Ovary (tissue), 7 donors: ENCODE measurements at regions not wholly inside any gene's neighbourhood (a gene's known extent, or its start where the extent isn't known, plus 50 kb on each side); places are given as distances from the start of the nearest gene placed in this dataset.

Experiments
- DNase-seq, 5 donors: peaks; one replicate each; pipeline ENCODE4 v3.0.0-alpha.2; 2019 to 2020
- H3K27ac ChIP-seq, 2 donors: fragments of 200-600 bp; one replicate each; pipeline versions ENCODE4 v1.5.1 to v1.8.0; 2019 to 2022
- H3K27me3 ChIP-seq: fragments of 200-600 bp; one replicate; pipeline ENCODE4 v1.8.0; 2022
- H3K36me3 ChIP-seq: fragments of 200-600 bp; sonication (generic); one replicate; pipeline ENCODE4 v1.5.1; 2019
- H3K4me1 ChIP-seq: one replicate; pipeline ENCODE4 v1.8.1; 2013; ENCODE audit warnings: mild to moderate bottlenecking, moderate library complexity; ENCODE audit not compliant: insufficient read depth
- H3K4me3 ChIP-seq: fragments of 200-600 bp; sonication (generic); one replicate; pipeline ENCODE4 v1.5.1; 2017
- H3K9me3 ChIP-seq, 2 donors: fragments of 200-600 bp in 1 of 2; sonication (generic) in 1 of 2; one replicate each; pipeline versions ENCODE4 v1.5.1 to v1.8.1; 2013 to 2019; ENCODE audit warnings: mild to moderate bottlenecking in 1 of 2, moderate library complexity in 1 of 2
- EP300 ChIP-seq: sonication (generic); formaldehyde crosslinking; IDR thresholded peaks from one replicate; pipeline ENCODE4 v1.6.1; 2017; ENCODE audit warnings: antibody characterized with exemption
- POLR2A ChIP-seq: fragments of 450-650 bp; IDR thresholded peaks from one replicate; pipeline ENCODE4 v1.6.1; 2017; ENCODE audit warnings: antibody characterized with exemption, mild to moderate bottlenecking, moderate library complexity
- WGBS, 3 donors: extraction: QIAGEN DNeasy Blood & Tissue Kit in 1 of 3; methylation state at CpG; one replicate each; pipeline versions ENCODE4 v1.1.5 to v1.1.7; 2013 to 2017; 5-methylcytosine and 5-hydroxymethylcytosine counted together
- intact Hi-C, 4 donors: fragments of 100-400 bp; cut with DNase I; formaldehyde crosslinking; loops; one replicate each; pipeline versions ENCODE4 v1.11.0 to v1.15.1; 2022 to 2023
- TF ChIP-seq, protein P1 (sequence below), 3 donors: fragments of 450-650 bp in 2 of 3; fragments of 200-600 bp in 1 of 3; IDR thresholded peaks; one replicate each; pipeline versions ENCODE4 v1.5.1 to v1.8.0; 2016 to 2022; ENCODE audit warnings: antibody characterized with exemption in 3 of 3, mild to moderate bottlenecking in 1 of 3
- donor health status: DM: no; HTN: no; CAD: no; lungs with moderate emphysema.
- donor health status: DM: no; HTN: no; CAD: no.
- donor health status: Bipolar disorder and iron deficiency.
- donor health status: DM: no; HTN: no; CAD: no.
- donor health status: DM: yes; HTN: yes; CAD: no.

DNA sequence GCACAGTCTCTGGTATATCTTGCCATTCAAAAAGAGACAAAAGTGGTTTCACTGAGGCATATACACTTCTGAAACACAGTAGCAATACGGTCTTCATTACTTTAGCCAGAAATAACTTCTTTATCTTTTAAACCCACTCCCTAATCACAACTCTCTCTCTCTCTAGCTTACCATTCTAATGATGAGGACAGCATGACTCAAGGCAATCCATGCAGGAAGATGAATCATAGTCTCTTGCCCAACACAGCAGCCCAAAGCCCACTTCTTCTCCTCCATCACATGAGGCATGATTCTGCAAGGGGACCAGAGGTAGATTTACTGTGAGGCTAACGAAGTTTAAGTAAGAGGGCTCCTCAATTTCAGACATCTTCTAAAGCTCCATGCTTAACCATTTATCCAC, 285.0 kb upstream of the NR5A2 start:
- DNase-seq, result no peak
- no peaks in the 10 kb centered on the region for H3K27me3 ChIP-seq

DNA sequence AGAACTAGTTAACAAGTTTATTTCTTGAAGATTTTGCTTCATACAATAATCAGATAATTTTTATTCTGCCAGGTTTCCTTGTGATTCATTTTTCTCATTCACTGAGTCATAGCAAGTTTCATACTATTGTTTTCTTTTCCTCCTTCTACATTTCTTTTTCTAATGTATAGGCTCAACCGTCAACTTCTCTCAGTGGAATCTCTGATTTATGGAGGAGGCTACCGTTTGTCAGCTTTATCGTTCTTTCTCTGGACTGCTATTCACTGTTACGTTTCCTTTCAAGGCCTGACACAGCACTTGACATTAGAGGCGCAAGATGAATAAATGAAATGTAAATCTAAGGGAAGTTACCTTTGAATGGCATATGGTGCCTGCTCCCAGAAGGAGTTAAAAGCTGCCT, 284.3 kb upstream of the NR5A2 start:
- Histone ChIP-seq H3K4me3 (no peak overlapping the region), H3K4me1 (no peaks in the 10 kb centered on the region), H3K27ac (no peak overlapping the region), H3K27me3 (no peaks in the 10 kb centered on the region), H3K9me3 (no peaks in the 10 kb centered on the region), H3K36me3 (no peaks in the 10 kb centered on the region)
- intact Hi-C loops, result no loop called here
- WGBS, 3 donors, result 30 to 38% (median 31%) methylated on average over 5 of the region's 5 CpGs
- no peak for DNase-seq
- TF ChIP-seq POLR2A (no peak), EP300 (no peak)
- TF ChIP-seq, protein P1, sequence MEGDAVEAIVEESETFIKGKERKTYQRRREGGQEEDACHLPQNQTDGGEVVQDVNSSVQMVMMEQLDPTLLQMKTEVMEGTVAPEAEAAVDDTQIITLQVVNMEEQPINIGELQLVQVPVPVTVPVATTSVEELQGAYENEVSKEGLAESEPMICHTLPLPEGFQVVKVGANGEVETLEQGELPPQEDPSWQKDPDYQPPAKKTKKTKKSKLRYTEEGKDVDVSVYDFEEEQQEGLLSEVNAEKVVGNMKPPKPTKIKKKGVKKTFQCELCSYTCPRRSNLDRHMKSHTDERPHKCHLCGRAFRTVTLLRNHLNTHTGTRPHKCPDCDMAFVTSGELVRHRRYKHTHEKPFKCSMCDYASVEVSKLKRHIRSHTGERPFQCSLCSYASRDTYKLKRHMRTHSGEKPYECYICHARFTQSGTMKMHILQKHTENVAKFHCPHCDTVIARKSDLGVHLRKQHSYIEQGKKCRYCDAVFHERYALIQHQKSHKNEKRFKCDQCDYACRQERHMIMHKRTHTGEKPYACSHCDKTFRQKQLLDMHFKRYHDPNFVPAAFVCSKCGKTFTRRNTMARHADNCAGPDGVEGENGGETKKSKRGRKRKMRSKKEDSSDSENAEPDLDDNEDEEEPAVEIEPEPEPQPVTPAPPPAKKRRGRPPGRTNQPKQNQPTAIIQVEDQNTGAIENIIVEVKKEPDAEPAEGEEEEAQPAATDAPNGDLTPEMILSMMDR (IDR thresholded peaks at IDR 0.05), result no peak

More for the DNA sequence above, 285.0 kb upstream of the NR5A2 start:
- no peak overlapping the region for H3K27ac ChIP-seq
- intact Hi-C loops, result no loop called here
- no peaks in the 10 kb centered on the region for H3K4me1 ChIP-seq
- H3K9me3 ChIP-seq, result no peaks in the 10 kb centered on the region
- TF ChIP-seq, protein P1 (IDR thresholded peaks at IDR 0.05), result no peak
- TF ChIP-seq EP300, result no peak
- TF ChIP-seq POLR2A, result no peak
- WGBS, 3 donors, result 43 to 49% (median 48%) methylated on average over 2 of the region's 2 CpGs
- H3K36me3 ChIP-seq, result no peaks in the 10 kb centered on the region
- no peak overlapping the region for H3K4me3 ChIP-seq

DNA sequence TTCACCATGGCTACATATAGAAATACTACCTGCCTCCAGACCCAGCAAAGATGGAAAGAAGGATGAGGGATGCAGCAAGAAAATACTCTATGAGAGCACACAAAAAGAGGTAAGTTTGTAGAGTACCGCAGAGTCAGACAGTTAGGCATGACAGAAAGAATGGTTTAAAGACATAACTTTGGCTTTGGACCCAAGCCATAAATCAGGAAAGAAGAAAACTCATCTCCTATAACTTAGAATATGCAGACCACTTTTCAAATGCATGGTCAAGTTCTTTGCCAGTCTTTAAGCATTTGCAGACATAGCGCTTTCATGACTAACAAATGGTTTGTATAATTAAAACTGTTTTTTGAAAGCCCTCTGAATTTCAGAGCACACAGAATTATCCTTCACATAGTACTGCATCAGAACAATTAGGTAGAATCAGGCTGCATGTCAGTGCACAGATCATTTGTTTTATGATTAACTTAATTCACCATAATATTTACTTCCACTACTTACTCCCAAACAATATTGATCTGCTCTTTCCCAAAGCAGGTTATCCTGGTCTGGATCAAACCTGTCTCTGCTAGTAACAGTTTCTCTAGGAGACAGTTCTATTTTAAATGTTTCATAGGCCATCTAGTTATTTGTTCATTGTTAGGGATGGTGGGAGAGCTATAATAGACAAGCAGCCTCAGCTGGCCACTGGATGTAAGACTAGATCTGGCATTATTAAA, 280.7 kb upstream of the NR5A2 start:
- Histone ChIP-seq H3K27ac (no peak overlapping the region), H3K36me3 (no peaks in the 10 kb centered on the region), H3K4me3 (no peak overlapping the region), H3K4me1 (no peaks in the 10 kb centered on the region), H3K27me3 (no peaks in the 10 kb centered on the region), H3K9me3 (no peaks in the 10 kb centered on the region)
- intact Hi-C loops, result no loop called here
- DNase-seq, result no peak
- 88 to 96% (median 94%) methylated on average over 2 of the region's 2 CpGs for WGBS, 3 donors
- TF ChIP-seq, protein P1 (IDR thresholded peaks at IDR 0.05), result no peak
- TF ChIP-seq POLR2A (no peak), EP300 (no peak)

DNA sequence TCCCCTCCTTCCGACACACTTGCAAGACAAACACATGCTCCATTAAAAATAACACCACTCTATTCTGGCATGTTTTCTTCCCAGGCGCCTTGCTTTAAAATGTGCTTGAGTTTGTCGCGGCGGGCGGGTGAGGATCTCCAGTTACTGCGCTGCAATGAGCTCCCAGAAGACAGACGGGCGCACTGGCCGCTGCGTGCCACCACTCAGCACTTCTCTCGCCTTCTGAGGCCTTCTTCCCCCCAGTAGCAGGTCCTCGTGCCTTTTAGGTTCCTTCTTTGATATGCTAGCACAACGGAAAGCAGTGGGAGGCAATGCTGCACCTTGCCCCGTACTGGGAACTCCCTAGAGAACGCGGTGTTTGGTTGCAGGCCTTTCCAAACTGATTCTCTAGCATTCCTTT, 279.5 kb upstream of the NR5A2 start:
- no peak for TF ChIP-seq POLR2A
- TF ChIP-seq, protein P1 (IDR thresholded peaks at IDR 0.05), result no peak
- no peak for TF ChIP-seq EP300
- 21 to 42% (median 28%) methylated on average over 17 of the region's 17 CpGs for WGBS, 3 donors
- H3K36me3 ChIP-seq, result no peaks in the 10 kb centered on the region
- no peaks in the 10 kb centered on the region for H3K9me3 ChIP-seq
- intact Hi-C loops, result no loop called here
- no peaks in the 10 kb centered on the region for H3K27me3 ChIP-seq
- no peak overlapping the region for H3K27ac ChIP-seq
- H3K4me1 ChIP-seq, result no peaks in the 10 kb centered on the region
- DNase-seq, result no peak
- H3K4me3 ChIP-seq, result no peak overlapping the region
